ENCODE measurements at regions not wholly inside any gene's neighbourhood (a gene's known extent, or its start where the extent isn't known, plus 50 kb on each side); places are given as distances from the start of the nearest gene placed in this dataset.

DNA sequence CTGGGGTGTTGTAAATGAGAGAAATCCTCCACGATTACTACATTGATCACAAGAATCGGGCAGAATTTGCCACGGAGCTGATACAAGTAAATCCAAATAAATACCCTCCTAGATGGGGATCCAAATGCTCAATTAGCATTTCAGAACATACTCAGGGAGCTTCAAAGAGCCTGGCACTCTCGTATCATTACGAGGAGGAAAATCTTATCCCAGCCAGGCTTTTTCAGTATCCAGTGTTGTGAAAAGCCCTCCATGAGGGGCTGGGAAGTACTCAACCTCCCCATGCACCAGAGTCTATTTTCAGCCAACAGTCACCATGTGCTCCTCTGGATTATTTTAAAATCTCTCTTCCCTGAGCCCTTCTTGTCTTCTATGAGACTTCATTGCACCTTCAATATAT is 122.6 kb upstream of the ARRDC4 start:
- TF ChIP-seq, protein P1, sequence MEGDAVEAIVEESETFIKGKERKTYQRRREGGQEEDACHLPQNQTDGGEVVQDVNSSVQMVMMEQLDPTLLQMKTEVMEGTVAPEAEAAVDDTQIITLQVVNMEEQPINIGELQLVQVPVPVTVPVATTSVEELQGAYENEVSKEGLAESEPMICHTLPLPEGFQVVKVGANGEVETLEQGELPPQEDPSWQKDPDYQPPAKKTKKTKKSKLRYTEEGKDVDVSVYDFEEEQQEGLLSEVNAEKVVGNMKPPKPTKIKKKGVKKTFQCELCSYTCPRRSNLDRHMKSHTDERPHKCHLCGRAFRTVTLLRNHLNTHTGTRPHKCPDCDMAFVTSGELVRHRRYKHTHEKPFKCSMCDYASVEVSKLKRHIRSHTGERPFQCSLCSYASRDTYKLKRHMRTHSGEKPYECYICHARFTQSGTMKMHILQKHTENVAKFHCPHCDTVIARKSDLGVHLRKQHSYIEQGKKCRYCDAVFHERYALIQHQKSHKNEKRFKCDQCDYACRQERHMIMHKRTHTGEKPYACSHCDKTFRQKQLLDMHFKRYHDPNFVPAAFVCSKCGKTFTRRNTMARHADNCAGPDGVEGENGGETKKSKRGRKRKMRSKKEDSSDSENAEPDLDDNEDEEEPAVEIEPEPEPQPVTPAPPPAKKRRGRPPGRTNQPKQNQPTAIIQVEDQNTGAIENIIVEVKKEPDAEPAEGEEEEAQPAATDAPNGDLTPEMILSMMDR (IDR thresholded peaks at IDR 0.05): no peak
- no peak for TF ChIP-seq POLR2A (IDR thresholded peaks at IDR 0.05)
- intact Hi-C loops (cut with DNase I): no loop called here
- H3K27ac ChIP-seq: no peak overlapping the region
- H3K27me3 ChIP-seq: no peaks in the 10 kb centered on the region
- WGBS, 2 donors: 60 to 63% methylated on average over 5 of the region's 5 CpGs
- DNase-seq: no peak
- H3K36me3 ChIP-seq: no peaks in the 10 kb centered on the region
- H3K4me3 ChIP-seq (replicated peaks in 1 of 3): no peak overlapping the region
- H3K4me1 ChIP-seq: no peaks in the 10 kb centered on the region
- H3K9me3 ChIP-seq: no peaks in the 10 kb centered on the region

DNA sequence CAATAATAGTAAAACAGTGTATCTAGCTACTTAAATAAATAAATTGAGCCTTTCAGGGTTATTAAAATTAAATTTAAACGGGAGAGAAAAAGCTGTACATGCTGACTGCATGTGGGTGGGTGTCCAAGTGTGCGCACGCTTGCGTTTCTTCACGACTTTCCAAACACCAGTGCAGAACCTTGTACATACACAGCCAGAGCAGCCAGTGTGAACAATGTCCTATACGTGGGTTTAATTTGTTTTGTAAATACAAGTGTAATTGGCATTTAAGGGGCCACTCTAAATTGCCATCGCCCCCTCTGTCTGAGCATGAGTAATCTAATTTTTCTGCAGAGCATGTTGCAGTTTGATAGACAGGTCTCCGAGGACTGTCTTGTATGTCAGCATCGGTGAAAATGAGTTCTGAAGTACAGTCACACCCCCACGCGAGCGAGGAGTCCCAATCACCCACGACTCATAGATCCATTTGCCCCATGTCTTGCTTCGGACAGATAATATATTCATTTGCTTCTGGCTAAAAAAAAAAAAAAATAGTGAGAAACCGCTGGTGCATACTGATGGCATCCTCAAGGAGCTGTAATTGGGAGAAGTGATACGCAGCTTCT is 121.8 kb upstream of the ARRDC4 start:
- no peaks in the 10 kb centered on the region for H3K27me3 ChIP-seq
- no peak for DNase-seq
- no peak for TF ChIP-seq POLR2A (IDR thresholded peaks at IDR 0.05)
- TF ChIP-seq, protein P1 (IDR thresholded peaks at IDR 0.05): no peak
- H3K4me1 ChIP-seq: no peaks in the 10 kb centered on the region
- intact Hi-C loops (cut with DNase I): no loop called here
- no peak overlapping the region for H3K4me3 ChIP-seq (replicated peaks in 1 of 3)
- WGBS, 2 donors: 88 to 89% methylated on average over 16 of the region's 16 CpGs
- no peak overlapping the region for H3K27ac ChIP-seq
- no peaks in the 10 kb centered on the region for H3K9me3 ChIP-seq
- H3K36me3 ChIP-seq: no peaks in the 10 kb centered on the region

DNA sequence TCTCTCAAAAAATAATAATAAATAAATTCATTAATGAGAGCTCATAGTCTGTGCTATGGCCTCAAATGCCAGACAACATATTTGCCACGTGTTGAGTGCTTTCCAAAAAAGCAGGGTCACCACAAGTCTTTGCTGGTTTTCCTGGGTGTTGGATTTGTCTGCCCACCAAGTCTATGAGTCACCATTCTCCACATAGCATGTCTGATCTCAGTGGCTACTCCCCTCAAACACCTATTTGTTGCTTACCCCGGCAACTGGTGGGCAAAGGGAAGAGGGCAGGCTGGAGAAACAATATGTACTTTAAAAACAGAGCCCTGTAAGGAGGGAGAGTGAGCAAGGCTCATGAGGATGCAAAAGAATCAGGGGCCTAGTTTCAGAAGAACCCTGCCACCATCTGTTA is 120.0 kb upstream of the ARRDC4 start:
- Histone ChIP-seq H3K9me3 (no peaks in the 10 kb centered on the region), H3K4me1 (no peaks in the 10 kb centered on the region), H3K4me3 (replicated peaks in 1 of 3) (no peak overlapping the region), H3K27ac (no peak overlapping the region), H3K36me3 (no peaks in the 10 kb centered on the region), H3K27me3 (no peaks in the 10 kb centered on the region)
- intact Hi-C loops (cut with DNase I): no loop called here
- 73 to 78% methylated on average over 2 of the region's 2 CpGs for WGBS, 2 donors
- no peak for DNase-seq
- TF ChIP-seq, protein P1 (IDR thresholded peaks at IDR 0.05): no peak
- no peak for TF ChIP-seq POLR2A (IDR thresholded peaks at IDR 0.05)

DNA sequence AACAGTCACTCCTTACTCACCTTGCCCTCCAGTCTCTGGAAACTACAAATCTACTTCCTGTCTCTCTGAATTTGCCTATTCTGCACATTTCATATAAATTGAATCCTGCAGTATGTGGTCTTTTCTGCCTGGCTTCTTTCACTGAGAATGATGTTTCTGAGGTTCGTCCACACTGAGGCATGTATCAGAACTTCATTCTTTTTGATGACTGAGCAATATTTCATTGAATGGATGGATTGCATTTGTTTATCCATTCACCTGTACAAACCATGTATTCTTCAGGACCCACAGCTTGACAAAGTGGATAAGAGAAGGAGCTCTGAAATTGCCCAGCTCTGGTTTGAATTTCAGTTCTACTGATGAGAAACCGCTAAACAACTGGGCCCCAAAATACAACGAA is 118.9 kb upstream of the ARRDC4 start:
- H3K27me3 ChIP-seq: no peaks in the 10 kb centered on the region
- TF ChIP-seq POLR2A (IDR thresholded peaks at IDR 0.05): no peak
- TF ChIP-seq, protein P1 (IDR thresholded peaks at IDR 0.05): no peak
- intact Hi-C loops (cut with DNase I): no loop called here
- no peak overlapping the region for H3K4me3 ChIP-seq (replicated peaks in 1 of 3)
- H3K27ac ChIP-seq: no peak overlapping the region
- H3K36me3 ChIP-seq: no peaks in the 10 kb centered on the region
- DNase-seq: no peak
- H3K9me3 ChIP-seq: no peaks in the 10 kb centered on the region
- 95 to 96% methylated on average over 3 of the region's 3 CpGs for WGBS, 2 donors
- no peaks in the 10 kb centered on the region for H3K4me1 ChIP-seq

DNA sequence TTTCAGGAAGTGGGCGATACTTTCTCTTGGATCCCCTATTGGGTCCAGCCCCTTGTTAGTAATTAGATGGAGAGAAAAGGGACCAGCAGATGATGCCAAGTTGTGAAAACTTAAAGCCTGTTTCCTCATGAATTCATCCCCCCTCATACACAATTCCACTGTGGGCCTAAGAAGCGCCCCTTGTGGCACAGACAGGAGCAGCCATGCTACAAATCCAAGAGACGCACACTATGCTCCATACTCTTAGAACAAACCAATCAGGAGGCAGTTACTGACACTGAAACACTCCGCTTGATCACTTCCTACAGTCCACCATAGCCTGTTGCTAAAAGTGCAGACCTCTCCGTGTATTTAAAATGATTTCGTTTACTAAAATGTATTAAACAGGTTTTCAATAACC is 111.3 kb upstream of the ARRDC4 start:
- 80 to 85% methylated on average over 6 of the region's 6 CpGs for WGBS, 2 donors
- Histone ChIP-seq H3K4me3 (replicated peaks in 1 of 3) (no peak overlapping the region), H3K27ac (no peak overlapping the region), H3K9me3 (no peaks in the 10 kb centered on the region), H3K4me1 (no peaks in the 10 kb centered on the region), H3K36me3 (no peaks in the 10 kb centered on the region), H3K27me3 (no peaks in the 10 kb centered on the region)
- DNase-seq: no peak
- intact Hi-C loops (cut with DNase I): no loop called here
- TF ChIP-seq, protein P1 (IDR thresholded peaks at IDR 0.05): no peak
- TF ChIP-seq POLR2A (IDR thresholded peaks at IDR 0.05): no peak

Data from thyroid gland (tissue), 4 donors.